ENCODE measurements at regions not wholly inside any gene's neighbourhood (a gene's known extent, or its start where the extent isn't known, plus 50 kb on each side); places are given as distances from the start of the nearest gene placed in this dataset.

- Histone ChIP-seq H3K4me1 (no peaks in the 10 kb centered on the region), H3K36me3 (no peaks in the 10 kb centered on the region), H3K27ac (no peak overlapping the region), H3K27me3 (no peaks in the 10 kb centered on the region), H3K4me3 (no peak overlapping the region), H3K9me3 (no peaks in the 10 kb centered on the region)
- 96 to 97% methylated on average over 1 of the region's 1 CpG for WGBS, 2 donors
- ATAC-seq (ENCODE audit: low FRiP score in 2 of 2): no peak
- no peak for DNase-seq
- no peak for TF ChIP-seq EP300 (IDR thresholded peaks at IDR 0.05)
- no peak for TF ChIP-seq CTCF (IDR thresholded peaks at IDR 0.05)
- no peak for TF ChIP-seq POLR2AphosphoS5 (IDR thresholded peaks at IDR 0.05)
- TF ChIP-seq POLR2A (IDR thresholded peaks at IDR 0.05): no peak
Observed at GRCh38 chr4:125497861-125498260, 183.1 kb downstream of the FAT4 start.

- TF ChIP-seq POLR2AphosphoS5 (IDR thresholded peaks at IDR 0.05) (no peak), EP300 (IDR thresholded peaks at IDR 0.05) (no peak), CTCF (IDR thresholded peaks at IDR 0.05) (no peak), POLR2A (IDR thresholded peaks at IDR 0.05) (no peak)
- no peak overlapping the region for H3K27ac ChIP-seq
- H3K4me3 ChIP-seq: no peak overlapping the region
- DNase-seq (no peak), ATAC-seq (ENCODE audit: low FRiP score in 2 of 2) (no peak)
- 83 to 84% methylated on average over 1 of the region's 1 CpG for WGBS, 2 donors
- H3K36me3 ChIP-seq: no peaks in the 10 kb centered on the region
- H3K9me3 ChIP-seq: no peaks in the 10 kb centered on the region
- H3K27me3 ChIP-seq: no peaks in the 10 kb centered on the region
- H3K4me1 ChIP-seq: no peaks in the 10 kb centered on the region
Observed at GRCh38 chr4:125498981-125499380, 184.2 kb downstream of the FAT4 start.

GRCh38 chr4:125501090-125501489 lies 186.3 kb downstream of the FAT4 start:
- Histone ChIP-seq H3K27ac (no peak overlapping the region), H3K4me3 (no peak overlapping the region), H3K27me3 (no peaks in the 10 kb centered on the region), H3K9me3 (no peaks in the 10 kb centered on the region), H3K36me3 (no peaks in the 10 kb centered on the region), H3K4me1 (no peaks in the 10 kb centered on the region)
- ATAC-seq (ENCODE audit: low FRiP score in 2 of 2) (no peak), DNase-seq (no peak)
- no peak for TF ChIP-seq POLR2AphosphoS5 (IDR thresholded peaks at IDR 0.05)
- no peak for TF ChIP-seq CTCF (IDR thresholded peaks at IDR 0.05)
- TF ChIP-seq EP300 (IDR thresholded peaks at IDR 0.05): no peak
- no peak for TF ChIP-seq POLR2A (IDR thresholded peaks at IDR 0.05)
- WGBS, 2 donors: 89 to 91% methylated on average over 3 of the region's 3 CpGs

GRCh38 chr4:125501568-125501967 lies 186.8 kb downstream of the FAT4 start:
- H3K27ac ChIP-seq: no peak overlapping the region
- no peak for TF ChIP-seq POLR2A (IDR thresholded peaks at IDR 0.05)
- no peak for TF ChIP-seq EP300 (IDR thresholded peaks at IDR 0.05)
- no peak for TF ChIP-seq POLR2AphosphoS5 (IDR thresholded peaks at IDR 0.05)
- TF ChIP-seq CTCF (IDR thresholded peaks at IDR 0.05): no peak
- H3K4me3 ChIP-seq: no peak overlapping the region
- H3K4me1 ChIP-seq: no peaks in the 10 kb centered on the region
- no peaks in the 10 kb centered on the region for H3K27me3 ChIP-seq
- ATAC-seq (ENCODE audit: low FRiP score in 2 of 2) (no peak), DNase-seq (no peak)
- H3K9me3 ChIP-seq: no peaks in the 10 kb centered on the region
- WGBS, 2 donors: 77 to 80% methylated on average over 4 of the region's 4 CpGs
- no peaks in the 10 kb centered on the region for H3K36me3 ChIP-seq

- no peak for DNase-seq
- no peaks in the 10 kb centered on the region for H3K36me3 ChIP-seq
- no peaks in the 10 kb centered on the region for H3K9me3 ChIP-seq
- TF ChIP-seq EP300 (IDR thresholded peaks at IDR 0.05) (no peak), POLR2A (IDR thresholded peaks at IDR 0.05) (no peak), POLR2AphosphoS5 (IDR thresholded peaks at IDR 0.05) (no peak), CTCF (IDR thresholded peaks at IDR 0.05) (no peak)
- H3K4me3 ChIP-seq: no peak overlapping the region
- WGBS, 2 donors: 77 to 80% methylated on average over 4 of the region's 4 CpGs
- H3K27ac ChIP-seq: no peak overlapping the region
- no peak for ATAC-seq (ENCODE audit: low FRiP score in 2 of 2)
- H3K27me3 ChIP-seq: no peaks in the 10 kb centered on the region
- no peaks in the 10 kb centered on the region for H3K4me1 ChIP-seq
Observed at GRCh38 chr4:125505621-125506020, 190.9 kb downstream of the FAT4 start.
